ENCODE measurements at regions not wholly inside any gene's neighbourhood (a gene's known extent, or its start where the extent isn't known, plus 50 kb on each side); places are given as distances from the start of the nearest gene placed in this dataset.
"Not testable (repeated sequence)": the region's sequence is repeated elsewhere in the genome, so short reads cannot be mapped to it uniquely, and the experiment has no call there.

- peaks cover 4 to 11% (median 10%) of the 10 kb centered on the region in 5 donors for H3K27me3 Mint-ChIP-seq
- no peak for DNase-seq
- H3K27ac Mint-ChIP-seq: no peak overlapping the region
- H3K9me3 Mint-ChIP-seq: peaks cover 0 to 2% (median 0%) of the 10 kb centered on the region in 9 donors
- ATAC-seq: no peak
- POLR2A ChIA-PET: no interaction called here
- H3K4me3 Mint-ChIP-seq: no peak overlapping the region
- no peaks in the 10 kb centered on the region for H3K36me3 Mint-ChIP-seq
- peaks cover 2 to 15% (median 4%) of the 10 kb centered on the region in 4 donors for H3K4me1 Mint-ChIP-seq
Observed at GRCh38 chr6:33507261-33507660, 52.9 kb downstream of the ZBTB9 start.

GRCh38 chr6:33508935-33509926 is 54.9 kb downstream of the ZBTB9 start:
- peaks cover 0 to 2% (median 0%) of the 10 kb centered on the region in 9 donors for H3K9me3 Mint-ChIP-seq
- ATAC-seq (no peak), DNase-seq (no peak)
- peak overlapping the region in 1 of 10 donors; percentile 30 for H3K27ac Mint-ChIP-seq
- no peaks in the 10 kb centered on the region for H3K36me3 Mint-ChIP-seq
- no peak overlapping the region for H3K4me3 Mint-ChIP-seq
- POLR2A ChIA-PET: interaction anchor here (0.6 kb wide), 1 partner anchor 39 kb away, joined by 3 read pairs; no protein-coding TSS in a partner anchor
- H3K27me3 Mint-ChIP-seq: peaks cover 4 to 13% (median 10%) of the 10 kb centered on the region in 5 donors
- peaks cover 3 to 19% (median 11%) of the 10 kb centered on the region in 4 donors for H3K4me1 Mint-ChIP-seq

- no peak for ATAC-seq
- H3K27ac Mint-ChIP-seq: peak overlapping the region in 1 of 10 donors; percentile 53
- H3K36me3 Mint-ChIP-seq: no peaks in the 10 kb centered on the region
- no peak overlapping the region for H3K4me3 Mint-ChIP-seq
- H3K4me1 Mint-ChIP-seq: peaks cover 3 to 19% (median 11%) of the 10 kb centered on the region in 4 donors
- POLR2A ChIA-PET: no interaction called here
- peaks cover 4 to 13% (median 10%) of the 10 kb centered on the region in 5 donors for H3K27me3 Mint-ChIP-seq
- no peak for DNase-seq
- no peaks in the 10 kb centered on the region for H3K9me3 Mint-ChIP-seq
Observed at GRCh38 chr6:33513213-33513612, 58.8 kb downstream of the ZBTB9 start.

GRCh38 chr6:33516726-33517125 is 62.4 kb downstream of the ZBTB9 start:
- Mint-ChIP-seq H3K4me1 (peaks cover 3 to 13% (median 9%) of the 10 kb centered on the region in 4 donors), H3K4me3 (no peak overlapping the region), H3K9me3 (no peaks in the 10 kb centered on the region), H3K27me3 (peaks cover 0 to 2% (median 0%) of the 10 kb centered on the region in 5 donors), H3K36me3 (no peaks in the 10 kb centered on the region), H3K27ac (no peak overlapping the region)
- DNase-seq: no peak
- POLR2A ChIA-PET: no interaction called here
- ATAC-seq: no peak

- H3K9me3 Mint-ChIP-seq, H3K27me3 Mint-ChIP-seq, ATAC-seq, H3K4me1 Mint-ChIP-seq, DNase-seq, POLR2A ChIA-PET, H3K36me3 Mint-ChIP-seq, H3K4me3 Mint-ChIP-seq: not testable (repeated sequence)
- peak overlapping the region in 2 of 10 donors; percentile 39 to 48 for H3K27ac Mint-ChIP-seq
Observed at GRCh38 chr6:33520636-33521488, 59.2 kb downstream of the BAK1 start.

- Mint-ChIP-seq H3K36me3 (no peaks in the 10 kb centered on the region), H3K9me3 (no peaks in the 10 kb centered on the region), H3K27me3 (no peaks in the 10 kb centered on the region), H3K4me1 (no peaks in the 10 kb centered on the region), H3K27ac (no peak overlapping the region), H3K4me3 (no peak overlapping the region)
- POLR2A ChIA-PET: no interaction called here
- DNase-seq: no peak
- no peak for ATAC-seq
Observed at GRCh38 chr6:33521489-33522091, 58.5 kb downstream of the BAK1 start.
